NOMO-1 (cell line): ENCODE measurements at regions not wholly inside any gene's neighbourhood (a gene's known extent, or its start where the extent isn't known, plus 50 kb on each side); places are given as distances from the start of the nearest gene placed in this dataset.

Experiments
- DNase-seq, 2 experiments: peaks; one replicate each; lab custom pipeline; 2025; ENCODE audit not compliant: unreplicated experiment in 2 of 2; lab: John Stamatoyannopoulos, UW

- DNase-seq, result peak in 1 of 2 experiments; percentile 7
Measured at GRCh38 chr9:107733523-107733894, 243.9 kb upstream of the KLF4 start.

GRCh38 chr9:107732781-107733522 lies 243.4 kb upstream of the KLF4 start:
- peak in 1 of 2 experiments; percentile 7 for DNase-seq

GRCh38 chr9:107731115-107731762 lies 241.7 kb upstream of the KLF4 start:
- DNase-seq, result no peak

- DNase-seq, result no peak
Measured at GRCh38 chr9:107730666-107731065, 241.1 kb upstream of the KLF4 start.

GRCh38 chr9:107727086-107727780 lies 237.7 kb upstream of the KLF4 start:
- no peak for DNase-seq

- no peak for DNase-seq
Measured at GRCh38 chr9:107723015-107723414, 233.4 kb upstream of the KLF4 start.

- DNase-seq, result no peak
Measured at GRCh38 chr9:107721705-107722245, 232.2 kb upstream of the KLF4 start.

- DNase-seq, result no peak
Measured at GRCh38 chr9:107720501-107720900, 230.9 kb upstream of the KLF4 start.

GRCh38 chr9:107717529-107718314 lies 228.2 kb upstream of the KLF4 start:
- no peak for DNase-seq

GRCh38 chr9:107715740-107716139 lies 226.2 kb upstream of the KLF4 start:
- DNase-seq, result no peak

GRCh38 chr9:107713470-107713869 lies 223.9 kb upstream of the KLF4 start:
- no peak for DNase-seq

- DNase-seq, result peak; percentile 15 to 89
Measured at GRCh38 chr9:107712390-107712789, 222.8 kb upstream of the KLF4 start.

GRCh38 chr9:107711542-107711941 lies 222.0 kb upstream of the KLF4 start:
- DNase-seq, result no peak

GRCh38 chr9:107710953-107711352 lies 221.4 kb upstream of the KLF4 start:
- no peak for DNase-seq

GRCh38 chr9:107710546-107710945 lies 221.0 kb upstream of the KLF4 start:
- no peak for DNase-seq

- DNase-seq, result no peak
Measured at GRCh38 chr9:107708791-107709190, 219.2 kb upstream of the KLF4 start.

- peak in 1 of 2 experiments; percentile 8 for DNase-seq
Measured at GRCh38 chr9:107707915-107708441, 218.4 kb upstream of the KLF4 start.

GRCh38 chr9:107707428-107707837 lies 217.9 kb upstream of the KLF4 start:
- no peak for DNase-seq

- DNase-seq, result no peak
Measured at GRCh38 chr9:107706701-107707427, 217.3 kb upstream of the KLF4 start.

- no peak for DNase-seq
Measured at GRCh38 chr9:107705521-107705920, 216.0 kb upstream of the KLF4 start.
